K562 (cell line): ENCODE measurements at regions not wholly inside any gene's neighbourhood (a gene's known extent, or its start where the extent isn't known, plus 50 kb on each side); places are given as distances from the start of the nearest gene placed in this dataset.

Experiments
- ATAC-seq: fragments of 200-7000 bp; cut with Tn5 transposase; 3 replicates; pipeline ENCODE4 v1.9.1; 2020; ENCODE audit warnings: moderate library complexity
- BruUV-seq: library from RNA; stranded (reverse); fragments of 400-500 nt; replicated peaks from 2 replicates; lab custom pipeline; 2021; lab: Mats Ljungman, UMichigan
- CTCF ChIA-PET: fragments of 300-600 bp; formaldehyde crosslinking; extraction: SDS; loops from one replicate; lab custom pipeline; 2021; ENCODE audit warnings: low intra/inter-chr PET ratio; lab: Yijun Ruan, JAX
- POLR2A ChIA-PET: fragments of 300-600, 350-650 bp; sonication (Branson Sonifier 250); formaldehyde crosslinking; extraction: SDS; loops from one replicate; lab custom pipeline; 2021; ENCODE audit warnings: antibody characterized with exemption, inconsistent platforms; lab: Yijun Ruan, JAX
- DNase-seq, 4 experiments: peaks; one replicate each; pipeline versions ENCODE4 v3.0.0 to v3.0.0-alpha.2; 2011 to 2018; ENCODE audit warnings: low spot score in 3 of 4, mixed read lengths in 3 of 4; ENCODE audit errors: extremely low read depth in 1 of 4
- FAIRE-seq: peaks from 2 replicates; lab custom pipeline; 2011; peaks lifted over from hg19 to GRCh38; lab: Jason Lieb, UNC
- H2AFZ ChIP-seq: 2 replicates; pipeline ENCODE4 v1.6.0; 2011; ENCODE audit warnings: low read depth, low read length, control low read depth, inconsistent platforms
- H3K27ac ChIP-seq: fragments of 200-600 bp; 3 replicates; pipeline ENCODE4 v1.8.0; 2011; ENCODE audit warnings: low read depth, mild to moderate bottlenecking, control low read depth, inconsistent platforms, low read length, moderate library complexity, mixed read lengths; ENCODE audit errors: extremely low read depth
- H3K27me3 ChIP-seq, 2 experiments: fragments of 300-600 bp in 1 of 2; 2 replicates in 1 of 2; 3 replicates in 1 of 2; pipeline versions ENCODE4 v1.6.0 to v1.8.0; 2011; ENCODE audit warnings: inconsistent platforms in 2 of 2, low read length in 2 of 2, mild to moderate bottlenecking in 1 of 2, mixed read lengths in 1 of 2, moderate library complexity in 1 of 2; ENCODE audit not compliant: control insufficient read depth in 2 of 2, insufficient read depth in 2 of 2
- H3K36me3 ChIP-seq: fragments of 300-600 bp; 3 replicates; pipeline ENCODE4 v1.8.0; 2011; ENCODE audit warnings: mild to moderate bottlenecking, low read length, inconsistent platforms; ENCODE audit not compliant: control insufficient read depth, insufficient read depth
- H3K4me1 ChIP-seq, 2 experiments: fragments of 200-600 bp in 1 of 2; replicated peaks in 1 of 2; 2 replicates in 1 of 2; 3 replicates in 1 of 2; pipeline versions ENCODE4 v1.5.1 to v1.8.0; 2011; ENCODE audit warnings: inconsistent platforms in 2 of 2, low read length in 2 of 2, mild to moderate bottlenecking in 1 of 2, mixed read lengths in 1 of 2, moderate library complexity in 1 of 2; ENCODE audit not compliant: control insufficient read depth in 2 of 2, insufficient read depth in 2 of 2
- H3K4me2 ChIP-seq: 2 replicates; pipeline ENCODE4 v1.6.1; 2011; ENCODE audit warnings: low read length, control low read depth, inconsistent platforms, mixed read lengths; ENCODE audit not compliant: insufficient read depth
- H3K4me3 ChIP-seq: fragments of 200-600 bp; sonication (generic), shearing (Covaris generic); 2 replicates; pipeline ENCODE4 v1.5.1; 2016; ENCODE audit warnings: control low read depth, inconsistent platforms
- H3K79me2 ChIP-seq: fragments of 200-600 bp; 3 replicates; pipeline ENCODE4 v1.8.0; 2011; ENCODE audit warnings: low read length, inconsistent platforms; ENCODE audit not compliant: control insufficient read depth, insufficient read depth
- H3K9ac ChIP-seq, 2 experiments: 2 replicates each; pipeline versions ENCODE4 v1.6.0 to v1.6.1; 2011; ENCODE audit warnings: low read depth in 2 of 2, low read length in 2 of 2, control low read depth in 1 of 2, inconsistent platforms in 1 of 2, mild to moderate bottlenecking in 1 of 2, mixed read lengths in 1 of 2; ENCODE audit not compliant: insufficient read depth in 1 of 2
- H3K9me1 ChIP-seq: one replicate; pipeline ENCODE4 v1.6.0; 2011; ENCODE audit warnings: inconsistent platforms, mild to moderate bottlenecking, low read length, moderate library complexity; ENCODE audit not compliant: control insufficient read depth, insufficient read depth
- H3K9me3 ChIP-seq: replicated peaks from 2 replicates; pipeline ENCODE4 v1.5.1; 2011; ENCODE audit warnings: low read depth, low read length, inconsistent platforms; ENCODE audit not compliant: control insufficient read depth, insufficient read depth
- H4K20me1 ChIP-seq: replicated peaks from 2 replicates; pipeline ENCODE4 v1.6.1; 2011; ENCODE audit warnings: low read length, inconsistent platforms, mixed read lengths; ENCODE audit not compliant: control insufficient read depth, insufficient read depth
- CHCHD3 ChIP-seq: fragments of 250-450 bp; sonication (Bioruptor Pico); IDR thresholded peaks from 2 replicates; pipeline ENCODE4 v2.1.2; 2022; ENCODE audit warnings: mild to moderate bottlenecking
- E2F5 ChIP-seq: sonication (generic); formaldehyde crosslinking; IDR thresholded peaks from 2 replicates; pipeline ENCODE4 v1.8.0; 2022; ENCODE audit warnings: mild to moderate bottlenecking, missing genetic modification reagents
- EGR1 ChIP-seq: fragments of 450-650 bp; conservative IDR thresholded peaks from 2 replicates; pipeline ENCODE4 v1.6.1; 2017; ENCODE audit warnings: mild to moderate bottlenecking
- HDGF ChIP-seq: fragments of 450-650 bp; IDR thresholded peaks from 2 replicates; pipeline ENCODE4 v1.6.1; 2016
- HMG20A ChIP-seq: fragments of 450-650 bp; formaldehyde crosslinking; conservative IDR thresholded peaks from 2 replicates; pipeline ENCODE4 v1.4.0; 2020; ENCODE audit warnings: mild to moderate bottlenecking, mixed read lengths
- MTA2 ChIP-seq: fragments of 450-650 bp; IDR thresholded peaks from 2 replicates; pipeline ENCODE4 v1.6.1; 2016; ENCODE audit warnings: low read depth
- NR3C1 ChIP-seq: sonication (generic); formaldehyde crosslinking; IDR thresholded peaks from 2 replicates; pipeline ENCODE4 v1.8.1; 2022; ENCODE audit warnings: missing genetic modification reagents
- TEAD4 ChIP-seq, 2 experiments: sonication (generic) in 1 of 2; formaldehyde crosslinking in 1 of 2; IDR thresholded peaks; 2 replicates each; pipeline versions ENCODE4 v1.6.1 to v1.8.0; 2012 to 2022; ENCODE audit warnings: borderline replicate concordance in 1 of 2, inconsistent platforms in 1 of 2, low read length in 1 of 2, mild to moderate bottlenecking in 1 of 2, missing genetic modification reagents in 1 of 2
- TRIM25 ChIP-seq: fragments of 450-650 bp; IDR thresholded peaks from 2 replicates; pipeline ENCODE4 v1.7.0; 2016; ENCODE audit warnings: borderline replicate concordance
- ZBTB2 ChIP-seq: fragments of 450-650 bp; IDR thresholded peaks from 2 replicates; pipeline ENCODE4 v1.6.1; 2016; ENCODE audit warnings: antibody characterized with exemption
- ZNF174 ChIP-seq: fragments of 250-450 bp; sonication (Bioruptor Pico); IDR thresholded peaks from 2 replicates; pipeline ENCODE4 v1.4.0; 2020; ENCODE audit warnings: mild to moderate bottlenecking
- ZNF407 ChIP-seq: fragments of 450-650 bp; IDR thresholded peaks from 2 replicates; pipeline ENCODE4 v1.6.1; 2016; ENCODE audit warnings: low read depth
- ZSCAN29 ChIP-seq: fragments of 450-650 bp; IDR thresholded peaks from 2 replicates; pipeline ENCODE4 v1.6.1; 2017
- WGBS: fragments of 100-300 bp; shearing (Covaris generic); methylation state at CpG from one replicate; pipeline ENCODE4 v1.1.6; 2016; ENCODE audit warnings: low coverage, mixed read lengths; ENCODE audit not compliant: insufficient coverage; ENCODE audit errors: missing lambda C conversion rate; 5-methylcytosine and 5-hydroxymethylcytosine counted together
- in situ Hi-C: fragments of 300-500 bp; cut with MboI; formaldehyde crosslinking; loops from 4 replicates; pipeline ENCODE4 v1.15.0; 2018; ENCODE audit warnings: inconsistent platforms, mixed read lengths
- intact Hi-C: fragments of 100-400 bp; cut with micrococcal nuclease; formaldehyde crosslinking; loops from 2 replicates; pipeline ENCODE4 v1.14.2; 2022

GRCh38 chr11:127424661-127425060 is 424.1 kb upstream of the KIRREL3 start:
- no peaks in the 10 kb centered on the region; the same call in 1 of the 2 replicates for H3K9me3 ChIP-seq
- in situ Hi-C loops: no loop called here
- H3K4me3 ChIP-seq: no peak overlapping the region
- no peaks in the 10 kb centered on the region for H4K20me1 ChIP-seq
- no peak for FAIRE-seq
- no peaks in the 10 kb centered on the region for H3K36me3 ChIP-seq
- CTCF ChIA-PET: no interaction called here
- ATAC-seq: no peak
- BruUV-seq: no TSS peak
- WGBS: 17% methylated on average over 2 of the region's 2 CpGs
- H3K4me1 ChIP-seq: no peaks in the 10 kb centered on the region
- intact Hi-C loops: no loop called here
- H3K27ac ChIP-seq: no peak overlapping the region
- no peak for DNase-seq
- H3K79me2 ChIP-seq: no peaks in the 10 kb centered on the region
- no peaks in the 10 kb centered on the region for H3K27me3 ChIP-seq
- no peak overlapping the region for H3K9ac ChIP-seq
- no peaks in the 10 kb centered on the region for H3K9me1 ChIP-seq
- POLR2A ChIA-PET: no interaction called here
- H2AFZ ChIP-seq: no peak overlapping the region
- H3K4me2 ChIP-seq: no peak overlapping the region
- no peak for TF ChIP-seq ZBTB2
- TF ChIP-seq E2F5 (CRISPR knock-in tag): no peak
- TF ChIP-seq HDGF: no peak
- no peak for TF ChIP-seq MTA2
- no peak for TF ChIP-seq ZNF174
- TF ChIP-seq HMG20A (CRISPR knock-in tag): no peak
- no peak for TF ChIP-seq EGR1
- TF ChIP-seq TEAD4 (IDR thresholded peaks at IDR 0.05; ENCODE audit: low read length): no peak
- no peak for TF ChIP-seq TEAD4 (CRISPR knock-in tag; IDR thresholded peaks at IDR 0.05; ENCODE audit: borderline replicate concordance)
- no peak for TF ChIP-seq ZNF407
- TF ChIP-seq CHCHD3 (CRISPR knock-in tag): no peak
- TF ChIP-seq NR3C1 (CRISPR knock-in tag): no peak
- no peak for TF ChIP-seq TRIM25
- TF ChIP-seq ZSCAN29: no peak
